ENCODE measurements at regions not wholly inside any gene's neighbourhood (a gene's known extent, or its start where the extent isn't known, plus 50 kb on each side); places are given as distances from the start of the nearest gene placed in this dataset.

DNA sequence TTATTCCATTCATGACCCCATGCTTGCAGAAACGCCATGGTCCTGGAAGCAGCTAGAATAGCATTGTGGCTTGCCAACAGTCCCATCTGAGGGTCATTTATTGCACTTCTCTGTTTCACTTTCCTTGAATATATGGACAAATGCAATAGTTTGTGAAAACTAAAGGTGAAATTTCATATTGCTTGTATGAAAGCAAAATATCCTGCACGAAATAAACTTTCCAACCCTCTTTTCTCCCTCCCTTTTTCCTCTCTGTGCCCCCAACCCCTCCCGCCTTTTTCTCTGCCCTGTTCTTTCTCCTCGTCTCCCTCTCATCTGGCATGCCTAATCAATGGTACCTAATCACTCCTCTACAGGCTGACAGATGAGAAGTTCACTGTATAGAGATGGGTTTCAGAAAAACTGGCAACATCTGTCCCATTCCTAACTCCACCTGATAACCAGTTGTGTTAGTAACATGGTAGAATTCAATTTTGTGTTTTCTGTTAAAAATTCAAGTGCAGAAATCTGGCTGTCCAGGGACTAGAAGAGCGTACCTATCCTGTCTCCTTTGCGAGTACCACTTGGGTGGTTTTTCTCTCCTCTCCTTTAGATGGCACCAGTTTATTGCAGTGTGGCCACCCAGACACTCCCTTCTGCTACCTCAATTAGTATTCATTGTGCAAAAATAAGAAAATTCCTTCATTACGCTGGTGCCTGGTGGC, 198.6 kb downstream of the FOXA2 start:
- H3K27me3 ChIP-seq = no peaks in the 10 kb centered on the region
- H3K9ac ChIP-seq = no peak overlapping the region
- H3K4me1 ChIP-seq = peaks cover 30 to 58% (median 43%) of the 10 kb centered on the region in 10 experiments

DNA sequence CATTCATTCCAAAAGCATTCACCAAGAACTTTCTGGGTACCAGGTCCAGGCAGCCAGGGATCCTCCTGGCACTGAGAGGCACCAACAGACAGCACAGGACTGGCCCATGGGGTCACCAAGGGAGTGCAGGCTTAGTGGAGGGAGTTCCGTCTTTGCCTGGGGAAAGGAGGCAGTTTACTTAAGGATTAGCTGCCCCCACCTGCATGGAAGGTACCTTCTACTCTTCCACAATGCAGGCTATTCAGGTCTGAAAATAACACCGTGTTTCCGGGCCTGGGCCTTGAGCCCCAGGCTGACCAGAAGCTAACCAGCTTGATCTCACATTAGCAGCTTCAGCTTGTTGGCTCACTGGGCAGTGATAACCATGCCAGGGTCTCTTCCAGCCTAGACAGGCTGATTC, 199.4 kb downstream of the FOXA2 start:
- Histone ChIP-seq H4K20me1 (no peaks in the 10 kb centered on the region), H3K27me3 (no peaks in the 10 kb centered on the region), H3K9ac (no peak overlapping the region), H3K9me3 (replicated peaks in 1 of 11) (no peaks in the 10 kb centered on the region), H3K4me3 (no peak overlapping the region), H3K27ac (peak overlapping the region in 2 of 11 experiments; percentile 14 to 35; a peak in 2 of 22 replicates), H3K4me1 (peaks cover 30 to 66% (median 44%) of the 10 kb centered on the region in 10 experiments), H3K36me3 (no peaks in the 10 kb centered on the region), H3K4me2 (peak overlapping the region in 6 of 11 experiments; percentile 6 to 96 (median 60); a peak in 10 of 22 replicates)
- no peak for TF ChIP-seq Cebpa-rat (IDR thresholded peaks at IDR 0.05)

More for the DNA sequence above, 198.6 kb downstream of the FOXA2 start:
- no peak for TF ChIP-seq Cebpa-rat (IDR thresholded peaks at IDR 0.05)
- Histone ChIP-seq H3K27ac (peak overlapping the region in 2 of 11 experiments; percentile 14 to 35; a peak in 2 of 22 replicates), H3K4me2 (peak overlapping the region in 6 of 11 experiments; percentile 6 to 96 (median 60); a peak in 10 of 22 replicates), H4K20me1 (no peaks in the 10 kb centered on the region), H3K4me3 (no peak overlapping the region), H3K9me3 (replicated peaks in 1 of 11) (no peaks in the 10 kb centered on the region), H3K36me3 (no peaks in the 10 kb centered on the region)

DNA sequence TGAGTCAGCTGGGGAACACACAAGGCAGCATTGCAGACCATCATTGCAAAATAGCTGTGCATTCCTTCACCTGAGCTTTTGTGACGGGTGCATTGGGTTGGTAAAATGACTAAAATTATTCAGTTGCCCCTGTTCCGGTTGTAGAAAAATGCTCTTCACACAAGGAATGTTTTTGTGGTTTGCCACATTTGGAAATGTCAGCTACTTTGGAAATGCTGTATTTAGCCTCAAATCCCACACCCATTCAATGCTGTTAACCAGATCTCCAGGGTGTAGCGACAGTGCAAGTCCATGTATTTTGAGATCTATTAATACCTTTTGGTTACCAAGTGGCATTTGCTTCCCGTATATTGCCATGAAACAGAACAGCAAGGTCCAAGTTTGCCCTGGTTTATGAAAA, 201.2 kb downstream of the FOXA2 start:
- Histone ChIP-seq H3K27me3 (no peaks in the 10 kb centered on the region), H3K4me1 (peaks cover 31 to 76% (median 48%) of the 10 kb centered on the region in 10 experiments), H3K27ac (peak overlapping the region; percentile 52 to 80 (median 64); a peak in 21 of 22 replicates), H3K36me3 (no peaks in the 10 kb centered on the region), H3K4me2 (peak overlapping the region; percentile 72 to 96 (median 86)), H3K4me3 (peak overlapping the region in 6 of 10 experiments; percentile 1 to 42 (median 15); a peak in 6 of 20 replicates), H4K20me1 (no peaks in the 10 kb centered on the region), H3K9me3 (replicated peaks in 1 of 11) (no peaks in the 10 kb centered on the region), H3K9ac (peak overlapping the region in 6 of 11 experiments; percentile 27 to 70 (median 48); a peak in 10 of 22 replicates)
- TF ChIP-seq Cebpa-rat (IDR thresholded peaks at IDR 0.05) = peak in 1 of 11 experiments; percentile 2; a peak in 1 of 22 replicates

DNA sequence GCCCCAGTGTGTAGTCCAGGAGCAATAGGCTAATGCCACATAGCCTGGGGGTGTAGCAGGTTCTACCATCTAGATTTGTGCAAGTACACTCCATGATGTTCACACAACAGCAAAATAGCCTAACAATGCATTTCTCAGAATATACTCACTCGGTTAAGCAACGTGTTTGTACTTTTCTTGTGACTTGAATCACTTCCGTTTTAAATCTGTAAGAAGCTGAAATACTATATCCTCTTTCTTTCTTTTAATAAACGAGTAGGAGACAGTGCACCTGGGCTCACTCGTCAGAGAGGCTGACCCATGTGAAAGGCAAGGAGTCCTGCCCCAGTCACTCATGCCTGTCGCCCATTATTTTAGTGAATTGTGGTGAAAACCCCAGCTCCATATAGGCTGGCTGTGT, 201.6 kb downstream of the FOXA2 start:
- TF ChIP-seq Cebpa-rat (IDR thresholded peaks at IDR 0.05) = peak in 5 of 11 experiments; percentile 12 to 49 (median 17); a peak in 1 of 22 replicates

DNA sequence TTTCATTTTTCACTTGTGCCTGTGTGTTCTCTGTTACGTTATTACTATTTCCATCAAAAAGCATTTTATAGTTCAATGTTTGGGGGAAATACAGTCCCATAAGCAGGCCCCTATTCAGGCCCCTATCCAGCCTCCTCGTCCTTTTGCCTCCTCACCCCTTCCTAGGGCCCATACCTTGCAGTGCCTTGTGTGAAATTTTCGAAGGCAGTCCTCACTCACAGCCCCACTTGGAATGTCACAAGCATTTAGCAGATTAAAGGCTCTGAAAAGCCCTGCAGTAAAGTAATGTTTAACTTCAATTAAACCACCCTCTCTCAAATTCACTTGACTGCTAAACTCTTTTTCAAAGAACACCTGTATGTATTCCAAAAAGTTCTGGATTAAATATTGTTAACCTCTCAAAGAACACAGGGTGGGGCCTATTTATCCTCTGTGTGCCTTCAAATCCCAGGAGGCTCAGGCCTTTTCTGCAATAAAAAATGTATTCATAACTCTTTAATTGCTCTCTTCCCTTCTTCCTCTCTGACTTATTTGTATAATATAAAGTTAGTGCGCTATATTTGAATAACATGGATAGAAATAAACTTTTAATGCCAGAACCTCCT, 202.5 kb downstream of the FOXA2 start:
- no peak overlapping the region for H3K4me3 ChIP-seq
- H3K36me3 ChIP-seq = no peaks in the 10 kb centered on the region
- H3K27me3 ChIP-seq = no peaks in the 10 kb centered on the region
- no peaks in the 10 kb centered on the region for H3K9me3 ChIP-seq (replicated peaks in 1 of 11)
- H3K9ac ChIP-seq = peak overlapping the region in 5 of 11 experiments; percentile 14 to 70 (median 57); a peak in 5 of 22 replicates
- no peak for TF ChIP-seq Cebpa-rat (IDR thresholded peaks at IDR 0.05)
- peak overlapping the region; percentile 52 to 80 (median 64); a peak in 21 of 22 replicates for H3K27ac ChIP-seq
- H4K20me1 ChIP-seq = no peaks in the 10 kb centered on the region
- H3K4me2 ChIP-seq = peak overlapping the region; percentile 72 to 96 (median 86)
- H3K4me1 ChIP-seq = peaks cover 33 to 84% (median 51%) of the 10 kb centered on the region in 10 experiments

More for the DNA sequence above, 201.6 kb downstream of the FOXA2 start:
- Histone ChIP-seq H3K27ac (peak overlapping the region; percentile 52 to 80 (median 64); a peak in 21 of 22 replicates), H3K9me3 (replicated peaks in 1 of 11) (no peaks in the 10 kb centered on the region), H3K4me1 (peaks cover 31 to 78% (median 48%) of the 10 kb centered on the region in 10 experiments), H3K4me3 (peak overlapping the region in 6 of 10 experiments; percentile 1 to 42 (median 15); a peak in 5 of 20 replicates), H3K36me3 (no peaks in the 10 kb centered on the region), H3K4me2 (peak overlapping the region; percentile 72 to 96 (median 86)), H3K9ac (peak overlapping the region in 7 of 11 experiments; percentile 27 to 70 (median 40); a peak in 12 of 22 replicates), H4K20me1 (no peaks in the 10 kb centered on the region), H3K27me3 (no peaks in the 10 kb centered on the region)

DNA sequence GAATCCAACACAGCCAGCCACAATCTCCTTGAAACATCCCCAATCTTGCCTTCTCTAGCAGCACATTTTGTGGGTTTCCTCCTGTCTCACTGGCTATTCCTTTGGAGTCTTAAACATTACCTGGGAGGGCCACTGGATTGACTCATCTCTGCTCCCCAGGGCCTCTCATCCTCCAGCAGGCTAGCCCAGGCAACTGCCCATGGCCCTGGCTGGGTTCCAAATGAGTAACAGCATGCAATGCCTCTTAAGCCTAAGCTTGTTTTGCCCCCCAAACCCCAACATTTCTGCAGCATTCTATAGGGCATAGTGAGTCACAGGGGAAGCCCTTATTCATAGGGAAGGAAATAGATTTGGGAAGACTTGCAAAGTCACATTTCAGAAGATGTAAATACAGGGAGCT, 204.9 kb downstream of the FOXA2 start:
- peak overlapping the region in 7 of 11 experiments; percentile 3 to 93 (median 58); a peak in 12 of 22 replicates for H3K4me2 ChIP-seq
- no peaks in the 10 kb centered on the region for H3K27me3 ChIP-seq
- H4K20me1 ChIP-seq = no peaks in the 10 kb centered on the region

DNA sequence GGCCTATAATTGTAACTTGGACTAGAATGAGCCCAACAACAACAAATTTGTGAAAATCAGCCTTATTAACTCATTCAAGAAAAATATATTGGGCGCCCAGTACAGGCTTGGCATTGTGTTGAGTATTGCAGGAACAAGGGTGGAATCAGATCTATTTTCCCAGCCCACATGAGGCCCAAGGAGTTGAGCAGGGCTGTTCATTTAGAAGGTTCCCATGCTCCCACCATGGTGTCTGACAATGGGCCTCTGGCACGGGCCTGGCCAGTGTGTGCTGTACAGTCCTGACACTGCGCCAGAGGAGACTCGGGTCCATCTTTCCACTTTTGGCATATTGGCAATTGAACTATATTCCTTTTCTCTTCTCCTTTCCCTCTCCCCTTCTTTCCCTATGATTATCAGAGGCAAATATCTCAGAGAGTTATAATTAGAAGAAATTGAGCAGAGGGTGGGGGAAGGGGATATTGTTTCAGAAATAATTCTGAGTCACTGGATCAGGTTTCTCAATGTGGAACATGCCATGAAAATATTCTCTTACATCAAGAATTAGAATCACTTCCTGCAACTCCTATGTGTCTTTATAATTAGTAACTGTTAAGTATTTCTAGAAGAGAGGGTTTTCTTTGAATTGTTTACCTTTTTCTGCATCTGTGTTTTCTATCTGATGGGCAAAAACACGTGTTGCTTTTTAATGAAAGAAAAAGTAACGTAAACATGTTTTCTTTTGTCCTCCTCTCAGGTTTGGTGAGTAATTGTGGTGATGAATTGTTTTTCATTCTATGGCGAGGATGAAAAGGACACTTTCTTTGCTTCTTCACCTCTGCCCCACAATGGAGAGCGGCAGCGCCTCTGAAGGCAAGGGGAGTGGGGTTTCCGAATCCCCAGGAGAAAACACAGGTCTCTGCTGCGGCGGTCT, 209.4 kb downstream of the FOXA2 start:
- Histone ChIP-seq H3K4me3 (no peak overlapping the region), H3K9me3 (replicated peaks in 1 of 11) (no peaks in the 10 kb centered on the region), H3K36me3 (no peaks in the 10 kb centered on the region), H4K20me1 (no peaks in the 10 kb centered on the region), H3K9ac (peak overlapping the region in 4 of 11 experiments; percentile 47 to 60 (median 57); a peak in 8 of 22 replicates), H3K27me3 (no peaks in the 10 kb centered on the region), H3K27ac (peak overlapping the region in 10 of 11 experiments; percentile 21 to 81 (median 54); a peak in 18 of 22 replicates), H3K4me1 (peaks cover 60 to 92% (median 70%) of the 10 kb centered on the region in 10 experiments), H3K4me2 (peak overlapping the region; percentile 25 to 85 (median 77))
- TF ChIP-seq Cebpa-rat (IDR thresholded peaks at IDR 0.05) = no peak

More for the DNA sequence above, 204.9 kb downstream of the FOXA2 start:
- Histone ChIP-seq H3K9me3 (replicated peaks in 1 of 11) (no peaks in the 10 kb centered on the region), H3K36me3 (no peaks in the 10 kb centered on the region), H3K4me3 (no peak overlapping the region), H3K9ac (no peak overlapping the region), H3K4me1 (peaks cover 47 to 92% (median 57%) of the 10 kb centered on the region in 10 experiments), H3K27ac (peak overlapping the region in 2 of 11 experiments; percentile 38 to 48; a peak in 3 of 22 replicates)
- no peak for TF ChIP-seq Cebpa-rat (IDR thresholded peaks at IDR 0.05)

DNA sequence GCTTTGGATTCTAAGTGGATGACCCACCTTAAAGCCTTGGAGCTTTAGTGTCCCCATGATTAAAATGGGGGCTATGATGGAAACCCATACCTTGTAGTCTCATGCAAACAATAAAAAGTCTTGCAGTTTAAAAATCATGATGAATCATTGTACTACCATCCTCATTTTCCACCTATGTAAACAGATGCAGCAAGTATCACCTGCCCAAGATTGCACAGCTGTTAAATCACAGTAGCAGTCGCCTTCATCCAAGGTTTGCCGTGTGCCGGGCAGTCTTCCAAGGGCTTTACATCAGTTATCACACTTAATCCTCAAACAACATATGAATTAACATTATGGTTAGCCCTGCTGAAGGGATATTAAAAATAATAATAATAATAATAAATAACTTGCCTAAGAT, 210.3 kb downstream of the FOXA2 start:
- H3K4me3 ChIP-seq = no peak overlapping the region
- peak overlapping the region in 7 of 11 experiments; percentile 1 to 81 (median 69); a peak in 12 of 22 replicates for H3K27ac ChIP-seq
- H3K27me3 ChIP-seq = no peaks in the 10 kb centered on the region
- no peak for TF ChIP-seq Cebpa-rat (IDR thresholded peaks at IDR 0.05)
- H4K20me1 ChIP-seq = no peaks in the 10 kb centered on the region
- H3K9me3 ChIP-seq (replicated peaks in 1 of 11) = no peaks in the 10 kb centered on the region
- peak overlapping the region in 10 of 11 experiments; percentile 62 to 91 (median 76); a peak in 21 of 22 replicates for H3K4me2 ChIP-seq
- H3K36me3 ChIP-seq = no peaks in the 10 kb centered on the region
- no peak overlapping the region; a peak in 1 of 22 replicates for H3K9ac ChIP-seq
- peaks cover 68 to 92% (median 73%) of the 10 kb centered on the region in 10 experiments for H3K4me1 ChIP-seq

All from BLaER1 treated with 17β-estradiol and CSF1 and Interleukin-3, amounts not matched to agents 10 nM and 100 nM (cell line).